Stimulated activated CD8-positive, alpha-beta memory T cell treated with anti-CD3 and anti-CD28 coated beads, Interleukin-15, amount 100 ng/mL, for 48 hours (primary cell): ENCODE measurements at regions not wholly inside any gene's neighbourhood (a gene's known extent, or its start where the extent isn't known, plus 50 kb on each side); places are given as distances from the start of the nearest gene placed in this dataset.
"Not testable (repeated sequence)": the region's sequence is repeated elsewhere in the genome, so short reads cannot be mapped to it uniquely, and the experiment has no call there.

Experiments
- DNase-seq, 2 donors: peaks; one replicate each; pipeline ENCODE4 v3.0.0-alpha.2; 2020; ENCODE audit warnings: low read depth in 2 of 2

GRCh38 chr14:57150449-57150848, 118.3 kb downstream of the EXOC5 start:
- no peak for DNase-seq

GRCh38 chr14:57139173-57139572, 129.5 kb downstream of the EXOC5 start:
- DNase-seq: no peak

GRCh38 chr14:57136669-57137328, 131.9 kb downstream of the EXOC5 start:
- DNase-seq: no peak

GRCh38 chr14:57127809-57128208, 140.9 kb downstream of the EXOC5 start:
- not testable (repeated sequence) for DNase-seq

- no peak for DNase-seq
Observed at GRCh38 chr14:57122129-57122528, 146.6 kb downstream of the EXOC5 start.

- DNase-seq: not testable (repeated sequence)
Observed at GRCh38 chr14:57112072-57112807, 156.5 kb downstream of the EXOC5 start.

GRCh38 chr14:57110411-57110810, 158.3 kb downstream of the EXOC5 start:
- DNase-seq: not testable (repeated sequence)

- no peak for DNase-seq
Observed at GRCh38 chr14:57091030-57091608, 177.6 kb downstream of the EXOC5 start.

GRCh38 chr14:57089901-57090300, 178.8 kb downstream of the EXOC5 start:
- no peak for DNase-seq

GRCh38 chr14:57087841-57088240, 180.9 kb downstream of the EXOC5 start:
- no peak for DNase-seq

- DNase-seq: no peak
Observed at GRCh38 chr14:57086271-57087162, 182.2 kb downstream of the EXOC5 start.

GRCh38 chr14:57085801-57086200, 182.9 kb downstream of the EXOC5 start:
- no peak for DNase-seq

GRCh38 chr14:57085043-57085442, 183.7 kb downstream of the EXOC5 start:
- no peak for DNase-seq

- no peak for DNase-seq
Observed at GRCh38 chr14:57080691-57081090, 188.0 kb downstream of the EXOC5 start.

GRCh38 chr14:57078054-57078453, 190.7 kb downstream of the EXOC5 start:
- no peak for DNase-seq

GRCh38 chr14:57073986-57074385, 194.7 kb downstream of the EXOC5 start:
- DNase-seq: no peak

- no peak for DNase-seq
Observed at GRCh38 chr14:57071639-57072038, 197.1 kb downstream of the EXOC5 start.

GRCh38 chr14:57069702-57070101, 199.0 kb downstream of the EXOC5 start:
- no peak for DNase-seq

GRCh38 chr14:57068511-57068910, 200.2 kb downstream of the EXOC5 start:
- DNase-seq: no peak

GRCh38 chr14:57066887-57067513, 201.7 kb downstream of the EXOC5 start:
- DNase-seq: peak in 1 of 2 donors; percentile 23

- no peak for DNase-seq
Observed at GRCh38 chr14:57066463-57066862, 202.2 kb downstream of the EXOC5 start.
